ENCODE measurements at regions not wholly inside any gene's neighbourhood (a gene's known extent, or its start where the extent isn't known, plus 50 kb on each side); places are given as distances from the start of the nearest gene placed in this dataset.

DNA sequence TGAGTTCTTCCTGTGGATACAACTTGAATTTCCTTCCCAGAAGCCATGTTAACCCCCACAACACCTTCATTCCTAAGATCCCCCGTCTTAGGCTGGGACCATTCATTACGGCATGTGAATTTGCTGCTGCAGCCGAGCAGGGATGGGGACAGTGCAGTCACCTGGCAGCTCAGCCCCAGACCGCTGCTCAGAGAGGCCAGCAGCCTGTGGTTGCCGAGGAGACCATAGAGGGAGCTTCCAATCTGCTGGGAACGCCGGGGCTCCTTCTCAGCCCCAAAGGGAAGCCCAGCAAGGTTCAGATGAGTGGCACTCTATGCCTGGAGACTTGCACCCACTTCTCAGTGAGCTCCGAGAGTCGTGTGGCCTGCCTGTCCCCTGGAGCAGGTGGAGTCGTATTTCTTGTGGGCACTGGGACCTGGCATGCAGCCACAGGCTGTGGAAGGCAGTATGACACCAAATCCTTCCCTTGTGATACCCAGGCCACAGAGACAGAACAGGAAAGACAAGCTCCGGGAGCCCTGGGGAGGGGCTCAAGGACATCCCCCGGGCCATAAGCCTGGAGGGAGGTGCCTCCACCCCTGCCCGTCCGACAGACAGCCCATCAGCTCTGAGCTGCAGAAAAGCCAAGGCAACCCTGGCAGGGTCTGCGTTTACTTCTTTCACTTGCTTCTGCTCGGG, 167.3 kb downstream of the FAM43A start:
- in situ Hi-C loops (cut with HindIII; ENCODE audit: low sequenced_read_pairs): no loop called here
- DNase-seq (ENCODE audit: low read depth, low spot score): no peak
- no peak overlapping the region for H3K4me3 ChIP-seq (ENCODE audit: low read depth, low read length)
- TF ChIP-seq, protein P1, sequence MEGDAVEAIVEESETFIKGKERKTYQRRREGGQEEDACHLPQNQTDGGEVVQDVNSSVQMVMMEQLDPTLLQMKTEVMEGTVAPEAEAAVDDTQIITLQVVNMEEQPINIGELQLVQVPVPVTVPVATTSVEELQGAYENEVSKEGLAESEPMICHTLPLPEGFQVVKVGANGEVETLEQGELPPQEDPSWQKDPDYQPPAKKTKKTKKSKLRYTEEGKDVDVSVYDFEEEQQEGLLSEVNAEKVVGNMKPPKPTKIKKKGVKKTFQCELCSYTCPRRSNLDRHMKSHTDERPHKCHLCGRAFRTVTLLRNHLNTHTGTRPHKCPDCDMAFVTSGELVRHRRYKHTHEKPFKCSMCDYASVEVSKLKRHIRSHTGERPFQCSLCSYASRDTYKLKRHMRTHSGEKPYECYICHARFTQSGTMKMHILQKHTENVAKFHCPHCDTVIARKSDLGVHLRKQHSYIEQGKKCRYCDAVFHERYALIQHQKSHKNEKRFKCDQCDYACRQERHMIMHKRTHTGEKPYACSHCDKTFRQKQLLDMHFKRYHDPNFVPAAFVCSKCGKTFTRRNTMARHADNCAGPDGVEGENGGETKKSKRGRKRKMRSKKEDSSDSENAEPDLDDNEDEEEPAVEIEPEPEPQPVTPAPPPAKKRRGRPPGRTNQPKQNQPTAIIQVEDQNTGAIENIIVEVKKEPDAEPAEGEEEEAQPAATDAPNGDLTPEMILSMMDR (IDR thresholded peaks at IDR 0.05; ENCODE audit: low read depth, low read length): no peak

DNA sequence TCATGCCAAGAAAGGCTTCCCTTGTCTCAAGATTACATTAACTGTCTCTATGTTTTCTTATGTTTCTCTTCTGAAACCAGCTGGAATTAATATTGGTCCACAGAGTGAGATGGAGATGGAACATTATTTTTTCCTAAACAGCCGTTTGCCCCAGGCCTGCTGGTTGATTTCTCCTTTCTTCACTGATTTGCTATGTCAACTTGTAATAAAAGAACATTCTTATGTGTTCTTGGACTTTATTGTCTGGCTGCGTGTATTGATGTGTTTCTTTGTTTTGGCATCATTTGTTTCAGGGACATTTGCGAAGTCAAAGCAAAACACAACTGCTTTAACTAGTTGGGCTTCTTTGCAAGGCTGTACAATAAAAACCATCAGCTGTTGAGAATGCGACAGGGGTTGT, 168.5 kb downstream of the FAM43A start:
- DNase-seq (ENCODE audit: low read depth, low spot score): no peak
- in situ Hi-C loops (cut with HindIII; ENCODE audit: low sequenced_read_pairs): no loop called here
- TF ChIP-seq, protein P1 (IDR thresholded peaks at IDR 0.05; ENCODE audit: low read depth, low read length): no peak
- H3K4me3 ChIP-seq (ENCODE audit: low read depth, low read length): no peak overlapping the region

DNA sequence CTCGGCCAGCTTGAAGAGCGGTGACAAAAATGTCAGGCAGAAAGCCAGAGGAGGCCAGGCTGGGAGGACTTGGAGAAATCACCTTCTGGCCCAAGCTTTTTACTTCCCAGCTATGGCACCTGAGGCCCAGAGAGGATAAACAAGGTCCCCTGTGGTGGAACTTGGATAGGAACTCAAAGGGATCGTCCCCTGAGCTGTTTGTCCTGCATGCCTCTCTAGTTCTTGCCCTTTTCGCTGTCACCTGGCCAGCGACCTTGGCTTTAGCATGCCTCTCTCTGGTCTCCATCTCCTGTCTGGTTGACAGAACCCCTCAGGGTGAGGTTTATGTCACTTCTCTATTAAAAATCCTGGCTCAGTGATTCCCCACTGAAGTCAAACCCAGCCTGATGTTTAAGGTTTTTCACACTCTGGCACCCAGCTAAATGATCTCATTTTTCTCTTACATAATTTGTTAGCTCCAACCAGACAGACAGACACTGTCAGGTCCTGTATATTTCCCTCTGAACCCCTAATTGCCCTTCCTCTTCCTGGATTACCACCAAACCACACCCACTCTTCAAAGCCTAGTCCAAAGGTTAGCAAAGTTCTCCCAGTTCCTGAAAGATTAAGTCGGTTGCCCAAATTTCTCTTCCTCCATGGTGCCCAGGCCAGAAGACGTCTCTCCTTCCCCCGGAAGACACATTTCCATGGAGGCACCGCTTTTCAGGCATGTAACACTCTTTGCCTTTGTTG, 169.1 kb downstream of the FAM43A start:
- TF ChIP-seq, protein P1 (IDR thresholded peaks at IDR 0.05; ENCODE audit: low read depth, low read length): no peak
- in situ Hi-C loops (cut with HindIII; ENCODE audit: low sequenced_read_pairs): no loop called here
- no peak for DNase-seq (ENCODE audit: low read depth, low spot score)
- no peak overlapping the region for H3K4me3 ChIP-seq (ENCODE audit: low read depth, low read length)

DNA sequence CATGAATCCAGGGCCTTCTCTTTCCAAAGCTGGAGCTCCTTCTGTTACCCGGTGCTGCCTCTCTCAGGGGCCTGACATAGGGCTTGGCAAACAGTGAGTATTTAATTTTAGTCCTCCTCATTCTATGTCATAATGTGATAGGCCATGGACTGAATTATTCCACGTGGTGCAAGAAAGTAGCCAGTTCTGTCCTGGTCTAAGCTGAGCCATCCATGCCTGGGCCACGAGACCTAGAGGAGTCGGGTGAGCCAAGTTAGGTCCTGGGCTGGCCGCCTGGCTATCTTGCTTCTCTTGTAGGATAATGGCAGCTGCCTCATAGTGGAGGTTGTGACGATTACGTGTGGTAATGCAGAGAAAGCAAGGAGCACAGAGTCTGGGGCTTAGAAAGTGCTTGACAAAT, 170.6 kb downstream of the FAM43A start:
- TF ChIP-seq, protein P1 (IDR thresholded peaks at IDR 0.05; ENCODE audit: low read depth, low read length): no peak
- in situ Hi-C loops (cut with HindIII; ENCODE audit: low sequenced_read_pairs): no loop called here

DNA sequence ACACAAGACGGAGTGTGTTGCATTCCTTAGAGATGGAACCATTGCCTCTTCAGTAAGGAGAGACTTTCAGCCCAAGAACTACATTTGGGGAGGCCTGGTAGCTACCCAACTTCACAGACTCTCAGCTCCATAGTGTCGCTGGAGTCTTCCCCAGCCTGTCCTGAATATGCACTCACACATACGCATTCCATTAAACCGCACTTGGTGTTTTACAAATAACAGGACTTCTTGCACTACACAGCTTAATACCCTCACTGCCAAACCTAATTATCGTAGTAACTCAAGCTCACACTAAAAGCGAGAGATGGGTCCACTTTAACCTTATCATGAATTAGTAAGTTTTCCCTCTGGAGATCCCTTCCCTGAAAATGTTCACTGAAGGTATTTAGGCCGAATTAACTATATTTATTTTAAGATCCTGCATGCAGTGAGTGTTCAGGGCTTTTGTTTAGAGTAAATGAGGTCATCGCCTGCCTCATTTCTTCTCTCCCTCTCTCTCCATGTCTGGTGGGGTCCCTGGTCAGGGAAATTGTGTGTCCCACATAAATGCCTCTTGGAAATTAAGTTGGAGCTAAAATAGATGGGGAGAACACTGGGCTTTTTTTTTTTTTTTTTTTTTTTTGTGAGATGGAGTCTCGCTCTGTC, 171.9 kb downstream of the FAM43A start:
- TF ChIP-seq, protein P1 (IDR thresholded peaks at IDR 0.05; ENCODE audit: low read depth, low read length): no peak
- in situ Hi-C loops (cut with HindIII; ENCODE audit: low sequenced_read_pairs): no loop called here
- DNase-seq (ENCODE audit: low read depth, low spot score): no peak
- H3K4me3 ChIP-seq (ENCODE audit: low read depth, low read length): no peak overlapping the region

More for the DNA sequence above, 170.6 kb downstream of the FAM43A start:
- no peak for DNase-seq (ENCODE audit: low read depth, low spot score)
- H3K4me3 ChIP-seq (ENCODE audit: low read depth, low read length): no peak overlapping the region

DNA sequence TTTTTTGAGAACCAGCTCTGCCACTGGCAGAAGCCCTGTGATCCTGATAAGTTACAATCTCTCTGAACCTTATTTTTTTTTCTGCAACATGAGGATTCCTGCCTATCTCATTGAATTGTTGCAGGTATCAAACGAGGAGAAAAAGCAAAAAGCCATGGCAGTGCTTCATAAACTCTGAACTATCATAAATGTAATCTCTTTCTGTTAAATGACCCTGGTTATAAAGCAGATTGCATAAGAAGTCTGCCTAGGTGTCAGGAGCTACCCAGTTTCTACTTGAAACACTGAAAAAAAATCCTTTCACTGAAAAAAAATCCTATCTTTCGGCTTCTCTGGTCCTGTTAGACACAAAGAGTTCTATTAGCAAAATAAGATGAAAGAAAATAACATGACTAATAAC, 172.7 kb downstream of the FAM43A start:
- TF ChIP-seq, protein P1 (IDR thresholded peaks at IDR 0.05; ENCODE audit: low read depth, low read length): no peak
- no peak overlapping the region for H3K4me3 ChIP-seq (ENCODE audit: low read depth, low read length)
- in situ Hi-C loops (cut with HindIII; ENCODE audit: low sequenced_read_pairs): no loop called here
- no peak for DNase-seq (ENCODE audit: low read depth, low spot score)

Data from astrocyte of the spinal cord (primary cell).